GM19351 (cell line): ENCODE measurements at regions not wholly inside any gene's neighbourhood (a gene's known extent, or its start where the extent isn't known, plus 50 kb on each side); places are given as distances from the start of the nearest gene placed in this dataset.

Experiments
- ATAC-seq: cut with Tn5 transposase; IDR thresholded peaks from one replicate; pipeline ENCODE4 v1.9.1; 2021; ENCODE audit warnings: mild to moderate bottlenecking, moderate library complexity; ENCODE audit not compliant: unreplicated experiment

DNA sequence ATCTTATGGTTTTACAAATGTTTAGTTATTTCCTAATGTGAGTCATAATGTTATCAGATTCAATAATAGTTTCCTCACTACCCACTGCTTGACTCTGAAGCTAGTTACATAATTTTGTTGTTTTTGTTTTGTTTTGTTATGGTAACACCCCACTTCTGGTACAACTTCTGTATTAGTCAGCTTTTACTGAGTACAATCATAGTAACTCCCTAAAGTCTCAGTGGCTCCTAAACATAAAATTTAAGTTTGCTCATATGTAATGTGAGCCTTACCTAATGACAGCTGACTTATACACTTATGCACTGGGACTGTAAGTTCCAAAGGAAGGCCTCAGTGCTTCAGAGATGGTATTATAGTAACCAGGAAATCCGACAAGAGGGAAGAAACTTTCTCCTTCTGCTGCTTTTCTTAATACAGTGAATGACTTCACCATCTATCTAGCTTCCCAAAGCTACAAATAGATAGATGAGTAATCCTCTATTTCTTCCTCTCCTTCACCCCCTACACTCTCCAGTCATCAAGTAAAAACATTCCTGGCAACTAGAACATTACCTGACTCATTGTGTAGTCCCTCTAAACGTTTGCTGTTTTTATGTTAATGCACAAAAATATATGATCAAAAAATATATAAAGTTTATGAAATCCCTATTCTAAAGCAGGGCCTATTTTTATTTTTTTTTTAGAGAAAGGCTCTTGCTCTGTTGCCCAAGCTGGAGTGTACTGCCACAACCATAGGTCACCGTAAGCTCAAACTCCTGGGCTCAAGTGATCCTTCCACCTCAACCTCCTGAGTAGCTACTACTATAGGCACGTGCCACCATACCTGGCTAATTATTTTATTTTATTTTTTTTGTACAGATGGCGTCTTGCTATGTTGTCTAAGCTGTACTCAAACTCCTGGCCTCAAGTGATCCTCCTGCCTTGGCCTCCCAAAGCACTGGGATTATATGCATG, 563.0 kb downstream of the SOX6 start:
- no peak for ATAC-seq

DNA sequence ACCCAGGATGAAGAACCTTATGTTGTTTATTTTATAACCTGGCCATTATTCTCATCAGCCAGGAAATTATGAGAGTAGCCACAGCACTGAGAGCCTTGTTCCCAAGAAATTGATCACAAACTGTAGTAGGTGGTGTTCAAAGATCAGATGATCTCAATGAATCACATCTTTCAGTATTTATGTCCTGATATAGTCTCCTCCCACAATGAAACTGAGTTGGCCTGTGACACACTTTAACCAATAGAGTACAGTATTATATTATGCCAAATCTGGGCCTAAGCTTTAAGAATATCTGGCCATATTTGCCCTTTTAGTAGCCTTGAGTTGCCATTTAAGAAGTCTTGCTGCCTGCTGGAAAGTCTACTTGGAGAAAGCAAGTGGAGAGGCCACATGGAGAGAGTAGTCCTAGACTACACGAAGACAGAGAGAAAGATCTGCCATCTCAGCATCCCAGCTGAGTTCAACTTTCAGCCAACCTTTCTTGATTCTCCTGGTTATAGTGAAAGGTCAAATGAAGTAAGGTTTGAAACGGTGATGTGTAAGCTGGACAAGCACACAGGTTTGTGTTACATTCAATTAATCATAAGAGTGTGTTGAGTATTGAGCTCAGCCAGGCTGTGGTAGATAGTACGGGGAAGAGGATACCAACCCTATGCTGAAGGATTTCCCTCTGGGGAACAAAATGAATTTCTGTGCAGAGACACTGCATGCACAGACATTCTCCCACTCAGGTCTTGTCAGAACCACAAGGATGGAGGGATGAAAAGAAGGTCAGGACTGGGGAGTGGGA, 561.8 kb downstream of the SOX6 start:
- no peak for ATAC-seq

DNA sequence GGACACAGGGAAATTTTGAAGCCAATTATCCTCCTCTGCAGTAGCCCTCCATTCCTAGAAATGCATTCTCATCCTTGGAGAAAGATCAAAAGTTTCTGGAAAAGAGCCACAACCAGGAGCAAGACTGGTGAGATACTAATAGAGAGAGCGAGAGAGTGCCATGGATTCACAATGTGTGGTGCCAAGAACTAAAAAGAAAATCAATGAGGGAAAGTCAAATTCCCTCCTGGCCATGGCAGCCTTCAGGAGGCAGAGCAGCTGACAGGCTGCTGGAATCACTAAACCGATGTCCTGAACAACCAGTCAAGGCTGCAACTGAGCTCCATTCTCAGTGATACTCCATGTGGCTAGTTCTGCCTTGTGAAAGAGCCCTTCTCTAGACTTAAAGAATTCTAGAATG, 561.0 kb downstream of the SOX6 start:
- no peak for ATAC-seq

DNA sequence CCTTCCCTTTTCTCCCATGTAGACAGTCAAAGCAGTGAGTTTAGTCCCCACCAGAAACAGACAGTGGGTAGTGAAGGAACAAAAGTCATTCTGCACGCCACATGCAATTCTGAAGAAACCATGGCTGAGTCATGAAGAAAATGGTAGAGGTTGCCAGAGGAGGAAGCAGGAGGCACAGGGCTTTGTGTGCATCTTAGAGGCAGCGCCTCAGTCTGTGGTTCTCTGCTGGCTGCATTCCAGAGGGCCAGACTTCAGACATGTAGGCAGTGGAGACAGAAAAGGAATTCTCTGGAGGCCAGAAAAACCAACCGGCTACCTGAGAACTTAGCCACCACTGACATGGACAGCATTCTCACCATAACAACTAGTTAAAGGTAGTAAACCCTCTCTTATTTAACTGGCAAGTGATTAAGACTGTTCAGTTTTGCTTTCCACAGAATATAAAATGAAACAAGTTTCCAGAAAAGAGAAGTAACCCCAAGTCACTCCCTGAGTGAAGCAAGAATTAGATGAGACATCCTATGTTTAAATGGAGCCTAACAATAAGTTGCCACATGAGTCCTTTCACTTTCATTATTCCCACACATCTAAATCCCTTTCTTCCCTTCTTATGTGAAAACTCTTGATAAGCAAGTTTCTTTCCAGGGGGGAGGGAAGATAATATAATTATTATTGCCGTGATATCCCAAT, 556.1 kb downstream of the SOX6 start:
- ATAC-seq: no peak

DNA sequence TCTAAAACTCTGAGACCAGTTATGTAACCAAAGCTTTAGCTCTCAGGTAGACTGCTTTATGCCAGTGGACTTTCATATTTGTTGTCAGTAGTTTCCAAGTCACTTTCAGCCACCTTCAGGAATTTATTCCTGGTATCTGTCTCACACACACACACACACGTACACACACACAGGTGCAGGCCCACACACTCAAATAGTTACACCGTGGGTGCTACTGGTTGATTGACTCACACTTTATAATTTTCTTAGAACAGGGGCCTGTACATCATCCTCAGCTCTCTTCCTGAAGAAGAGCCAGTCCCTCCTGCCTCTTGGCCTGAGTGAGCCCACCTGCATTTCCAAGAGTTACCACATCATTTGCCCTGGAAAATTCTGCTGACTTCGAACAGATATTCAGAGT, 555.2 kb downstream of the SOX6 start:
- no peak for ATAC-seq

DNA sequence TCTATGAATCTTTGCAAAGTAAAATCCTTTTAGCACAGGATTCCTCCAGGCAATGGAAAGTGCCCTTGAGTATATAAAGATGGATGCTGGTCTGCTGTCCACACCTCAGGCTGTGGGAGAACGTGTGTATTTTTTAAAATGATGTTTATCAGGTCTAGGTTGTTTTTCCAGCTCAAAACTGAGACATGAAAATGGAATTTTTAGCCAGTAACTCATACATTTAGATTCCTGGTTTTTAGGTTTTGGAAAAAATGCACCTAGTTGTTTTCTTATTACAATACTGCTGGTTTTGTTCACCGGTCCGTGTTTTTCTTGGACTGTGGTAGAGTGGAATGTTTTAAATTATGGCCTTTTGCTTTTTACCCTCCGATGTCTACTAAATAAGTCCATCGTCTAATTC, 554.7 kb downstream of the SOX6 start:
- ATAC-seq: no peak

DNA sequence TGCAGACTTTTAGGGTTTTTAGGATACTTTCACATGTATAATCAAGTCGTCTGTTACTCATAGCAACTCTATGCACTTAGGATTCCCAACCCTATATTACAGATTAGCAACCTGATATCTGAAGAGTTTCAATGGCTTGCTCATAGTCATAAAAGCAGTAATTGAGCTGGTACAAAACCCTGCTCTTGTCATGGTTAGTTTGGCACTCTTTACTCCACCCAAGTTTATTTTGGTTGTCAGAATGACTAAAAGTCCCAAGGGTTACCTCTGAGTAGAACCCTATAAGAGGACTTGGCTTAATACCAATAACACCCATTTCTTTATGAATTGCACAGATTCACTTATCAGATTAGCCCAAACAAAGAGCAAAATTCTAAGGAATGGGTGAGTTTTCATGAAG, 550.6 kb downstream of the SOX6 start:
- ATAC-seq: no peak

DNA sequence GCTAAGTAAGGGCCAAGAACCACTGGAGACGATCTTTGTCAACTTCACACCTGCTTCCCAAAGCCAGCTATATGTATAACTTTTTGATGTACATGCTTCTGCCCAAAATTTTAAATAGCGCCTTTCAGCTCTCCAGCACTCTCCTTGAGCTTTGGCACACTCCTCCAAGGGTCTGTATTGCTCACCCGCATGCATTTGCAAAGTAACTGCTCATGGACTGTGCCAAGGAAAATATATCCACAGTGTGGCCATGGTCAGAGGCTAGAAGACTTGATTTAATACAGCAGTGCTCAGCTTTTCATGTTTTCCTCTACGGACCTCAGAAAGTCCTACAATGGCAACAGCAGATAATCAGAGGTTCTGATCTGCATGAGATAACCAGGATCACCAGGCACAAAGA, 550.1 kb downstream of the SOX6 start:
- ATAC-seq: no peak

DNA sequence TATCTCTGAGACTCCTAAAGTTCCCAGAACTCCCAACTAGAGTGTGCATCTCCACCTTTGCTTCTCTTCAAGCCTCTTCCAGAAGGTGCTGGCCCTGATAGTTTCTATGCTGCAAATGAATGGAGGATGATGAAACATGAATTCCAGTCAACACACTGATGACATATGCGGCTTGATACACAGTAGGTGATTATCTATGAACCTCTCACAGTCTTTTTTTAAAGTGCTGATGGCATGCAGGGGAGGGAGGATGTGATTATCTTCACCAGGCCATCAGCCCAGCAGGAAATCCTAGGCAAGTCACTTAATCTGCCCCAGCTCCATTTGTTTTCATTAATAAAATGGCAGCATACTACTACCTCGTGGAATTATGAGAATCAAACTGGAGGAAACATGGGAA, 548.5 kb downstream of the SOX6 start:
- no peak for ATAC-seq

DNA sequence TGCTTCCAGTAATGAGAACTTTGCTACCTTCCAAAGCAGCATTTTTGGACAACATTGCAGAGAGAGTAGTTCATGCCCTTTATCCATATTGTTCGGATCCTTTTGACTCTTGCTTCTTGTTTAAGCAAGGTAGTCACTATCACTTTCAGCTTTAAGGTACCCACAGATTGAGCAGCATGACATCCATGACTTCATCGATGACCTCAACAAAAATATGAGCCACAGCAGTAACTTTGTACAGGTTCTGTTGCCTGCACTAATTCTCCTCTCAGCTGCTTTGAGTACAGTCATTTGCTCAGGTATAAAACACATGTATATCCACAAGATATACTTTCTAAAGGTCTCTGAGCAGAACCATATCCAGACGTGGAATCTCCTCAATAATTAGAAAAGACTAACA, 546.3 kb downstream of the SOX6 start:
- no peak for ATAC-seq

DNA sequence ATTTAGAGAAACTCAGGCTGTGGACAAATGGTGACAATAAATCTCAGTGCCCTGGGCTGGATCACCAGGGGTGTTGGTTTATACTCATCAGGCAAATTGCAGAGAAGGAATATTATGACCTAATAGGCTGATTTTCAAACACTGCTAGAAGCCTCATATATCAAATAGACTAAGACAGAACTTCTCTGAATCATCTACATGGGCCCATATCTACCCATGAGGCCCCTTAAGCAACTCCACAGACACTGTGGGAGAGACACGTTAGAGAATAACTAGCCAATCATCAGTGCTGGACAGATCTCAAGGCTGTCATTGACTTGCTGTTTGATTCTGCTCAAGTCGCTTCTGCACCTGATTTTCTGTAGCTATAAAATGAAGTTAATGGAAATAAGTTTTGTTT, 545.8 kb downstream of the SOX6 start:
- ATAC-seq: no peak

DNA sequence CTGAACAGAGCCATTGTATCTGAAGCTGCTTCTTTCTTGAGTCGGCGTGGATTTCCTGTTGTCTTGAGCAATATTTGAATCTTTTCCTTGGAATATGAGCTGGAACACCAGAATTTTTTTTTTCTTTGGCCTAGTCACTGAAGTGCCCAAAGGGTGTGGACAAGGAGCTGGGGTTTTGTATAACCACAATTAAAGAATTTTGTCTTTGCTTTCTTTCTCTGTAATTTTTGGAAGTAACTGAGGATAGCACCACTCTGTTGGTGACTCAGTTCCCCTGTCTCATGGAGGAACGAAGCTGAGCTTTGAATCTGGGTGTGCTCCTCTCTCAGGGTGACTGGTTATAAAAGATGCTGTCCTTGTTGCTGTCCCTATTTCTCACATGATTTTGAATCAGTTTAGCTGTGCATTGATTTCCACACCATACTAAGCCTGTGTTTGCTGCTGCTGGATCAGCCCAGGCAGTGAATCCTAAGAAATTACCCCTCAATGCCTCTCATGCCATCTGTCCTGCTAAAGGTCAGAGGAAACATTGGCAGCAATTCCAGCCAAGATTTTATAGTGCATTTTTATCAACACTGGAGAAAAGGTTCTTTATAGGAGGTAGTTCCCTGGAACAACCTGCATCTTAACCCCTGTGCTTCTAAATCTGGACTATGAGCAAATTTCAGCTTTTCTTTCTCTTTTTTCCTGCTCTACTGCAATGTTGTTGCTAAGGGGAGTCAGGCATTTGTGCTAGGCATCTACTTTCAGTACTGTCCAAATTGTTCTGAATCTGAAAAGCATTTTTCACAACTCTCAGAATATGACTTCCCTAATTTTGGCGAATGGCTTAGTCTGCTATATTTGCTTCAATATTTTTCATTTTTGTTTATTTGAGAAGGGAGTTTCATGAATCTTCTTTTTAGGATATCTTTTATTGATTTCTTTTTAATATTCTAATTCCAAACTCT, 540.8 kb downstream of the SOX6 start:
- ATAC-seq: no peak

DNA sequence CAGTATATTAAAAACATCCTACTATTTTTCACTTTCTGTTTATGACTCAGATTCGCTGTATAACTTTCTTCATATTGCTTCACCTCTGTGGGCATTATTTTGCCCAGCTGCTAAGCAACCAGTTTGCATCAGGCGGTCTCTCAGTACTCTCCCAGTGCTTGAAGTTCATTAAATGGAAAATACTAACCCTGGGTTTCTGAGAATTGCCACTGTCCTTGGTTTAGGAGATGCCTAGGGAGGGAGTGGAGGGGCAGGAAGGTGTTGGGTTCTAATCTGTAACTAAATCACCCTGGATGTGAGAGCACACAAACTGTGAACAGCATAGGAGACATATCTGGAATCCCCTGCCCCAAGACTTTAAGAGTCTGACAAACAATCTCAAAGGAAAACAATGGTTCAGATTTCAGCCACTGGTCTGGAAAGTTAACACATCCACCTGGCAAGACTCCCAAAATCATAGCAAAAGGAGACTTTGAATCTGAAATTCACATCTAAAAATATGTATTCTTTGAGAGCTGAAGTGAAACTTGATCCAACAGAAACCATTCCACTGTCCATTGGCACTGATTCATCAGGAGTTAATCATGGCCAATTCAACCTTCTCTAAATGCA, 540.0 kb downstream of the SOX6 start:
- ATAC-seq: no peak

DNA sequence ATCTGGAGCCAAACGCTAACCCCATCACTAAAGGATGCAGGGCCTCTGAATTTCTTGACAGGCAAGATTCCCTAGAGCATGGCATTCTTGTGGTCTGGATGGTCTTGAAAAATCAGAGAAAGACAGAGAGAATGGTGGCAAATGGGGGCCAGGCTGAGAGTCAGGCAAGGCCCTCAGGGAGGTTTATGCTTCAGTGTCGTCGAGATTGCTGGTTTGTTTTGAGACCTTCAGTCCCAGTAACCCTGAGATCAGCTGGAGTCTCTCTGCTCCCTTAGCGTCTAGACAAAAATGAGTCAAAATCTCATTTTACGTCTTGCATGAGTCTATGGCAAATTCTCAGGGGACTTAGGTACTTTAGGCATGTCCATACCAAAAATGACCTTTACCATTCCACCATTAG, 539.3 kb downstream of the SOX6 start:
- no peak for ATAC-seq

DNA sequence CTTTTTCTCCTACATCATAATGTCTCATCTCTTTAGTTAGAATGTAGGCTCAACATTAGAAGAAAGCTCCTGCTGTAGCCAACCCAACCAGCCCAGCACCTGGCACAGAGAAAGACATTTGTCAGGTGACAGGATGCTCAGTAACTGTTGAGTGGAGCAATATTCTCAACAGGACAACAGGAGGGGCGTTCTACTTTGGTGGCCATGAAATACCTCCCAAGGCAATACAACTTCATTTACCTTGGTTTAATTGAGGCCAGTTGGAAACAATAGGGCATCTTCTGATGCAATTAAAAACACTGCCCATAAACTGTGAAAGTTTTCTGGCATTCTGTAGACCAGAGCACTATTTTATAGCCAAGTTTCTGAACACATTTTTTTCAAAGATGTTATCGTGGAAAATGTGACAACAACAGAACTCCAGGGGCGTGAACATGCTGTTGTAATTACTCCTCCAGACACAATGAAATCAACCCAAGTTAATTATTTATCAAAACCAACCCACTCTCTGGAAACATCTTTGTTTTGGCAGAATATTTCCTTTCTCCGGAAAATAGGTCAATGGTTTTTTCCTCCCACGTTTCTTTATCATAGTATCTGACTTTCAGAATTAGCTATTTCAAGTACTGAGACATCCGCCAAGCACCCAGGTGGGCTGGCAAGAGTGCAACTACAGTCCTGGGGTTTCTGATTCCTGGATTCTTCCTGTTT, 538.1 kb downstream of the SOX6 start:
- no peak for ATAC-seq

DNA sequence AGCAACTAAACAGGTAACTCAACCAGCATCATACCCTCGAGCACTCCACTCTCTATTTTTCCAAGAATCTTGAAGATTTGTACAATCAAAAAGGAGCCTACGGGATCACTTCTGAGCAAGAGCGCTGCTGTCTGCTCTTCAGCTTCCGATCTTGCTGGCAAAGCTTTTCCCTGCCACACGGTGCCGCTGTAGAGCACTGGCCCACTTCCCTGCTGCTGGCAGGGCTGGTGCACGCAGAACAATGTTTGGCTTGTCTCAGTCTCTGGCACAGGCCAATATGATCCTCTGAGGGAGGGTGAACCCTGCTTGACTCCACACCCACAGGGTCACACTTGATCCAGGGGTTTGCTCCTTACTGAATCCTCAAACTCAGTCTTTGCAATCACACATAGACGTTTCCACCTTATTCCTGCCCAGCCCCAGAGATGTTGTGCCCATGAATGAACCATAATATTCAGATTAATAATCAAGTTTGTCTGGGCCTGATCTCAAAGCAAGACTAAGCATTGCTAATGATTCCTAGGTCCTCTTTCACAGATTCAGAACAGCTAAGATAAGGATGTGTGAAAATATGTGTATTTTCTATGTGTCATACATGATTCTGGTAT, 536.6 kb downstream of the SOX6 start:
- peak; percentile 93 for ATAC-seq

DNA sequence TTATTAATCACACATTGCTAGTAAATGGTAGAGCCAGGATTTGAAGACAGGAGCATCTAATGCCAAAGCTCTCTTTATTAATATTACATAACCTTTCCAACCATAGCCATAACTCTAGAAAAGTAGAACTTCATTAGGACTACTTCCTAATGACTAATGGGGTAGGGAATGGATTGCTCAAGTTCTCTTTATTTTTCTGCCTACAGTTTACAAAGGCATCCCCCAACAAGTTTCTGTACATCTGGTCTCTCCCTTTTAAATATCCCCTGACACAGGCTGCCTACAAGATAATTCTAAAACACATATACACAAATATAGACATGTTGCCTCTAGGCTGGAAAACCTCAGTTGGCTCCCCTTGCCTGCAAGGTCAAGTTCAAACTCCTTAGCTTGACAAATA, 534.9 kb downstream of the SOX6 start:
- no peak for ATAC-seq

DNA sequence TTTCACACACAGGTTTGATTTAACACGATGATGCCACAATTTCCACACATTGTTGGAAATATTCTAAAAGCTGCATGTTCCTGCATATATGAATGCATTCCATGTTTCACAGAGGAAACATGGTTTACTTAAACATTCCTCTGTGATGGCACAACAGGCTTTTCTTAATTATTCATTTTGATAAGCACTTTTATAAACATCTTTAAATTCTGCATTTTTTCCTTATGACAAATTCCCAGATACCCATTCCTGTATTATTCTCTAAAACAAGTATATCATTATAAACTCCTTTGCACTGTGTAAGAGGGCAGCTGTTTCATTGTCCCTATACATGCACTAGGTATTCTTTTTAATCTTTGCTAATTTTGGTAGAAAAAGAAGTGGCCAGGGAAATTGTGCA, 532.3 kb downstream of the SOX6 start:
- no peak for ATAC-seq
